ENCODE measurements at regions not wholly inside any gene's neighbourhood (a gene's known extent, or its start where the extent isn't known, plus 50 kb on each side); places are given as distances from the start of the nearest gene placed in this dataset.

DNA sequence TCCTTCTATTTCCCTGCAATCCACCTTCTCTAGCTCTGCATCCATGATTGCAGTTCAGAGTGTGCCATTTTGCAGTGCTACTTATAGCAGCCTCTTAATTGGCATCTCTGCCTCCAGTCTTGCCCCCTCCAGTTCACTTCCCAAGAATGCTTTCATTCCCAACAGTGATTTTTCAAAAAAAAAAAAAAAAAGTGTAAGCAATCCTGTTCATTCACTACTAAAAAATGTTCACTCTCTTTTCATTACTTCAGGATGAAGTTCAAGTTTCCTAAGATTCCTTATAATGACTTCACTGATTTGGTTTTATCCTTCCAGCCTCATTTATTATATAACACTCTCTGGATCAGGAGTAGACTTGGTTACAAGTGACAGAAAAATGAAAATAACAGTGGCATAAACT, 124.7 kb upstream of the LNX1 start:
- Mint-ChIP-seq H3K27me3 (peaks cover 0 to 10% of the 10 kb centered on the region in 2 donors), H3K9me3 (no peaks in the 10 kb centered on the region), H3K4me3 (no peak overlapping the region), H3K4me1 (ENCODE audit: low read depth in 2 of 2) (no peaks in the 10 kb centered on the region), H3K27ac (no peak overlapping the region), H3K36me3 (ENCODE audit: insufficient read depth) (no peaks in the 10 kb centered on the region)
- no peak for ATAC-seq (replicated peaks)
- no peak for DNase-seq

DNA sequence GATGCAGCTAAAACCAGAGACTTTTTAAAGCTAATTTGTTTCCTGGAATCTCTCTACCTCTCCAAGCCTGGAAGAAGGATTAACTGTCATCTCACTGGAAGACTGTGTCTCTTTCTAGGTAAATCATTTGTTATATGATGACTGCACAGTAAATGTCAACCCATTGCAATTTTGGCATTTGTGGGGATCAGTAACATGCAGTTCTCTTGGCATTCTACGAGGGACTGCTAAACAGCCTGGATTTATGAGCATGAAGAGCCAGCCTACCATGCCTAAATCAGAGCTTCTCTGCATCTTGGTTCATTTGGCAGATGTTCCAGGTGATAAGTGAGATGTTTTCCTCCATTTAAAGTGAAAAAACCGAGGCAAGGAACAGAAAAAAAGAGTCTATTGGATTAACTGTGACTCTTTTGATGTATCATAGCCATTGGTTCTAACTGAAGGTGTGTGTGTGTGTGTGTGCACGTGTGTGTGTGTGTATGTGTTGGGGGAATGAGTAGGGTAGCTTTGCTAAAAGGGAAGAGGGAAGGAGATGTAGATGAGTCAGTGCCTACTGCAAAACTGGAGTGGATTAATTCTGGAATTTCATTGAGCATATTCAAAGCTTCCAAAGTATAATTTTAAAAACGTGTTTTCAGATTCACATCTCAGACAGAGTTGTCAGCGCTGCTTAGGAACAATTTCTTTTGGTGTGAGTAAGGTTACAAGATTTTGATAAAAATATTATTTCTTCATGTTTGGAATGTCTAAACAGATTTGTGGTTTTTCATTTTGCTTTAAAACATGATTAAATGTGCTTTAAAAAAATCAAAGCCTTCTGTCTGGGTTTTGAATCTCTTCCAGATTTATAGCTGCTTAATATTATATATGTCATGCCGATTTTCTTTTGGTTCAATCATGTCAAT, 123.2 kb upstream of the LNX1 start:
- no peak for ATAC-seq (replicated peaks)
- Mint-ChIP-seq H3K27me3 (no peaks in the 10 kb centered on the region), H3K9me3 (no peaks in the 10 kb centered on the region), H3K27ac (no peak overlapping the region), H3K4me3 (no peak overlapping the region), H3K36me3 (ENCODE audit: insufficient read depth) (no peaks in the 10 kb centered on the region), H3K4me1 (ENCODE audit: low read depth in 2 of 2) (no peaks in the 10 kb centered on the region)
- DNase-seq = no peak

DNA sequence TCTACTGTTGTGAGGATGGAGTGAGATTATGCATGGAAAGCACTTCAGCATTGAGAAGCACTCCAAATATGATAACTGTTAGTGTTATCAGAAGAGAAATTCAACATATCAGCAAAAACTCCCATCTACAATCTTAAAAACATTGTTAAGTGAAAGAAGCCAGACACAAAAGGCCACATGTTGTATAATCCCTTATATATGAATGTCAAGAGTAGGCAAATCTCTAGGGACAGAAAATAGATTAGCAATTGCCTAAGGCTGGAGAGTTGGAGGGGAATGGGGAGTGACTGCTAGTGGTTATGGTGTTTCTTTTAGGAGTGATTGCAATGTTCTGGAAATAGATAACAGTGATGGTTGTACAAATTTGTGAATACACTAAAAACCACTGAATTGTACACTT, 122.5 kb upstream of the LNX1 start:
- Mint-ChIP-seq H3K27me3 (no peaks in the 10 kb centered on the region), H3K4me3 (no peak overlapping the region), H3K4me1 (ENCODE audit: low read depth in 2 of 2) (no peaks in the 10 kb centered on the region), H3K36me3 (ENCODE audit: insufficient read depth) (no peaks in the 10 kb centered on the region), H3K27ac (no peak overlapping the region), H3K9me3 (no peaks in the 10 kb centered on the region)
- ATAC-seq (replicated peaks) (no peak), DNase-seq (no peak)

DNA sequence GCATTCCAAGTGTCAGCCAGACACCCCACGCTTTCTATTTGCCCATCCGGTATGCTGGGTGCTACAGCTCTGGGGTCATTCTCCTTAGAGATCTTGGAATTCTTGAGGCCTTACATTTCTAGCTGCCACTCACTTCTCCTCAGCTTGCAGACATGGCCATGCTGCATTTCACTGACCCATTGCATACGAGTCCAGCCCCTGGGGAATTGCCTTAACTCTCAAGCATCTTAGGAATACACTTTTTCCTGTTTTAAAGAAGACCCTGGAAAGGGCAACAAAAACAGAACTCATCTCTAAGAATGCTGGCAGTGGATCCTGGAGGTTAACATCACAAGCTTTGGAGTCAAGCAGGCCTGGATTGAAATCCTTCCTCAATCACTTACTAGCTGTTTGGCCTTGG, 122.0 kb upstream of the LNX1 start:
- no peaks in the 10 kb centered on the region for H3K9me3 Mint-ChIP-seq
- peaks cover 0 to 4% of the 10 kb centered on the region in 2 donors for H3K27me3 Mint-ChIP-seq
- ATAC-seq (replicated peaks) (no peak), DNase-seq (no peak)
- no peaks in the 10 kb centered on the region for H3K36me3 Mint-ChIP-seq (ENCODE audit: insufficient read depth)
- no peaks in the 10 kb centered on the region for H3K4me1 Mint-ChIP-seq (ENCODE audit: low read depth in 2 of 2)
- H3K27ac Mint-ChIP-seq = no peak overlapping the region
- no peak overlapping the region for H3K4me3 Mint-ChIP-seq

DNA sequence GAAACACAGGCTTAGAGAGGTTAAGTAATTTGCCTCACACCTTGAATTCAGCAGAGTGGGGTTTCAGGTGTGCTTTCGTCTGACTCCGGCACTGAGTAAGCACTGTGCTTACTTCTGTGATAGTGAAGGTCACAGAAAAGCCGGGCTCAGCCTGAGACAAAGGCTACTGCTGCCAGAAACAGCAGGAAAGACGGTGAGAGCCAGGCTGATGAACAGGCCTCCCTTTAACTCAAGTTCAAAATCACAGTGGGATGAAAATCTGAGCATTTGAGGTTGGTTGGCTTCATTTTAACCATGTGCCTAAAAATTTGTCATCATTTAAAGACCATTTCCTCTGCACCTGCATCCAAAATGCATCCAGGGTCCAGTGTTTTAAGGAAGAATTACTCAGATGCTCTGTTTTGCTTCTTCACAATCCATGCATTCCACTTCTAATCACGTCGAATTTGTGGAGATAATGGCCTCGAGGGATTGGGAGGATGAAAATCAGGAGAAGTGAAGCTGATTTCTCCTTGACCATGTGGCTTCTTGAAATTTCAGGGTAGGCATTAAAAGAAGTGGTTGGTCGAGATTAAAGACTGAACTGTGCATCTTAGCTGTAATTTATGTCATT, 121.2 kb upstream of the LNX1 start:
- ATAC-seq (replicated peaks) = no peak
- no peaks in the 10 kb centered on the region for H3K36me3 Mint-ChIP-seq (ENCODE audit: insufficient read depth)
- peaks cover 0 to 9% of the 10 kb centered on the region in 2 donors for H3K27me3 Mint-ChIP-seq
- no peak overlapping the region for H3K27ac Mint-ChIP-seq
- DNase-seq = no peak
- H3K9me3 Mint-ChIP-seq = no peaks in the 10 kb centered on the region
- H3K4me1 Mint-ChIP-seq (ENCODE audit: low read depth in 2 of 2) = no peaks in the 10 kb centered on the region
- H3K4me3 Mint-ChIP-seq = no peak overlapping the region

DNA sequence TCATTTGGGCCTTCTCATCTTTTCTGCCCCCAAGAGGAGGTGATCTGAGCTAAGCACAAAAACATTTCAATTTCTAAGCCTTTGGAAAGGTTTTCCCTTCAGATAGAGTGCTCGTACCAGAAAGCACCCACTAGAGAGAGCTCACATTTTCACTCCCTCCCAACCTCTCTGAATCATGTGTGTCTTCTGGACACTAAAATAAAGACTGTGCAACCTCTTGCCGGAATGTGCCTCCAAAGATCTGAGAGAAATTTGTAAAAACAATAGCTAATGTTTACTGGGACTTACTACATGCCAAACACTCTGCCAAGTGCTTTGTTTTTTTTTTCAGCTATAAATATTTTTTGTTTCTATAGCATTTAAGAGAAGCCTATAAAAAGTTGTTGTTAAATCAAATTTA, 120.6 kb upstream of the LNX1 start:
- no peak overlapping the region for H3K27ac Mint-ChIP-seq
- no peaks in the 10 kb centered on the region for H3K36me3 Mint-ChIP-seq (ENCODE audit: insufficient read depth)
- no peak overlapping the region for H3K4me3 Mint-ChIP-seq
- H3K27me3 Mint-ChIP-seq = peaks cover 0 to 9% of the 10 kb centered on the region in 2 donors
- no peaks in the 10 kb centered on the region for H3K4me1 Mint-ChIP-seq (ENCODE audit: low read depth in 2 of 2)
- DNase-seq (no peak), ATAC-seq (replicated peaks) (no peak)
- H3K9me3 Mint-ChIP-seq = no peaks in the 10 kb centered on the region

DNA sequence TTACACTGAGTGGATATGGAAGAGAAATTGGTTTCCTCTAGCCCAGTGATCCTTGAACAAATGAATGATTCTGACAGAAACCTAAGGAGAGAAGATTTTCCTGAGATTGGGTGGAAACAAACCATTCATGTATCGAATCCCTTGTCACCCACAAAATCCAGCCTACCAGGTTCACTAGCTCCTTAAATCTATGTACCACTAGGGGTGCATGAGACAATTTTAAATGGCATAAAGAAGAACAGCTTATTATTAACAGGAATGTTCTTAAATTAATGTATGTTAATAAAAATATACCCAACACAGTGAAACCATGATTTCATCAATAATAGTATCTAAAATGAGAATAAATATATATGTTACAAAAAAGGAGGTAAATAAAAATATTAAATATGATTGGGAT, 118.4 kb upstream of the LNX1 start:
- H3K9me3 Mint-ChIP-seq = no peaks in the 10 kb centered on the region
- H3K36me3 Mint-ChIP-seq (ENCODE audit: insufficient read depth) = no peaks in the 10 kb centered on the region
- H3K4me3 Mint-ChIP-seq = no peak overlapping the region
- H3K4me1 Mint-ChIP-seq (ENCODE audit: low read depth in 2 of 2) = no peaks in the 10 kb centered on the region
- ATAC-seq (replicated peaks) = no peak
- peaks cover 0 to 17% of the 10 kb centered on the region in 2 donors for H3K27me3 Mint-ChIP-seq
- DNase-seq = no peak
- H3K27ac Mint-ChIP-seq = no peak overlapping the region

DNA sequence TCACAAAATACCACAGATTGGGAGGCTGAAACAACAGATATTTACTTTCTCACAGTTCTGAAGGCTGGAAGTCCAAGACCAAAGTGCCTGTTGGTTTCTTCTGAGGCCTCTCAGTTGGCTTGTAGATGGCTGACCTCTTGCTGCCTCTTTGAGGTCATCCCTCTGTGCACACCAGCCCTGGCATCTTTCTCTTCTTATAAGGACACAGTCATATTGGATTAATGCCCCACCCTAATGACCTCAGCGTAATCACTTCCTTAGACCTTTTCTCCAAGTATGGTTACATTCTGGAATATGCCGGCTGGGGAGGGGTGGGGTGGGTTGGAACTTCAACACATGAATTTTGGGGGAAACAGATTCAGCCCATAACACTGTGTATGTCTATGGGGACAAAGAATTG, 116.2 kb upstream of the LNX1 start:
- Mint-ChIP-seq H3K9me3 (no peaks in the 10 kb centered on the region), H3K4me3 (no peak overlapping the region), H3K27ac (no peak overlapping the region), H3K4me1 (ENCODE audit: low read depth in 2 of 2) (peaks cover 6 to 7% of the 10 kb centered on the region in 2 donors), H3K27me3 (peaks cover 9 to 25% of the 10 kb centered on the region in 2 donors), H3K36me3 (ENCODE audit: insufficient read depth) (no peaks in the 10 kb centered on the region)
- DNase-seq (no peak), ATAC-seq (replicated peaks) (no peak)

DNA sequence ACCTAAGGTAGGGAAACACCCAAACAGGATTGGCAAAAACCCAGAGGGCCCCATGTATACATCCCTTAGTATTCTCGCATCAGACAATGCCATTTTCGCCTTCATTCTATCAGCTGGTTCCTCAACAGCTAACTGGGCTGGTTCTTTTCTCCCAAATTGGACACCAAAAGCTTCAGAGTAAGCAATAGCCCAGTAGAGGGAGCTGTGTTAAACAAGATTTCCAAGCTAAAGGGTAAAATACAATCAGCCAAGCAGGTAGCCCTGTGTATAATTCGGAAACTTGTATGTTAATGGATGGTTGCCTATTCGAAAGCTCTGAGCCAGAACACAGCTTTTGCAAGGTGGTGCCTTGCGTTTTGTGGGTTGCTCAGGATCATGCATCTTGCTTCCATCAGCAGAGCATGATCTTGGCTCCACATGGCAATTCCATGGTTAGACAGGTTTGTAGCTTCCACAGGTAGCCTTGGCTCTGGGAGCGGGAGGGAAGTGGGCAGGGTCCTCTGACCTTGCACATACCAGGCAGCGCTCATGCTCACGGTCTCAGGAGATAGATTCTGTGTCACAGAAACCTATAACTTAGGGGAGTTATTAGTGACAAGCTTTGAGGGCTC, 115.2 kb upstream of the LNX1 start:
- Mint-ChIP-seq H3K9me3 (no peaks in the 10 kb centered on the region), H3K36me3 (ENCODE audit: insufficient read depth) (no peaks in the 10 kb centered on the region), H3K27me3 (peaks cover 9 to 27% of the 10 kb centered on the region in 2 donors), H3K27ac (no peak overlapping the region), H3K4me1 (ENCODE audit: low read depth in 2 of 2) (peaks cover 6 to 7% of the 10 kb centered on the region in 2 donors), H3K4me3 (no peak overlapping the region)
- no peak for DNase-seq
- no peak for ATAC-seq (replicated peaks)

DNA sequence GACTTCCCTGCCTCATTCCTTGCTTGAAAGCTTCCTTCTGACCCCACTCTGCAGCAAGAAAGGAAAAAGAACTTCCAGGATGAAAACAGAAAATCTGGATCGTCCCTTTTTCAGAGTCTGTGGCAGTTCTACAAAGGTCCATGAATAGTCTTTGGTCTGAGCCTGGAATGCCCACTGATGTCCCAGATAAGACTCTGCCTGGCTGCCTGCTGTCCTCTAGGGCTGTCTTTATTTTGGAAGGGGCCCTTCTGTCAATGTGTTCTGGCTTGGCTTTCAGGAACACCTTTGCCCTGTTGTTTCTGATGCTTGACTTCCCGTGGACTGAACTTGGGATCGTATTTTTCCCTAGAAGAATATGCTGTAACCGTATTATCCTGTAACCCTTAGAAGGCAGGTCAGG, 114.7 kb upstream of the LNX1 start:
- Mint-ChIP-seq H3K36me3 (ENCODE audit: insufficient read depth) (no peaks in the 10 kb centered on the region), H3K9me3 (no peaks in the 10 kb centered on the region), H3K4me3 (no peak overlapping the region), H3K27me3 (peaks cover 14 to 32% of the 10 kb centered on the region in 2 donors), H3K4me1 (ENCODE audit: low read depth in 2 of 2) (peaks cover 6 to 7% of the 10 kb centered on the region in 2 donors), H3K27ac (no peak overlapping the region)
- DNase-seq (no peak), ATAC-seq (replicated peaks) (no peak)

DNA sequence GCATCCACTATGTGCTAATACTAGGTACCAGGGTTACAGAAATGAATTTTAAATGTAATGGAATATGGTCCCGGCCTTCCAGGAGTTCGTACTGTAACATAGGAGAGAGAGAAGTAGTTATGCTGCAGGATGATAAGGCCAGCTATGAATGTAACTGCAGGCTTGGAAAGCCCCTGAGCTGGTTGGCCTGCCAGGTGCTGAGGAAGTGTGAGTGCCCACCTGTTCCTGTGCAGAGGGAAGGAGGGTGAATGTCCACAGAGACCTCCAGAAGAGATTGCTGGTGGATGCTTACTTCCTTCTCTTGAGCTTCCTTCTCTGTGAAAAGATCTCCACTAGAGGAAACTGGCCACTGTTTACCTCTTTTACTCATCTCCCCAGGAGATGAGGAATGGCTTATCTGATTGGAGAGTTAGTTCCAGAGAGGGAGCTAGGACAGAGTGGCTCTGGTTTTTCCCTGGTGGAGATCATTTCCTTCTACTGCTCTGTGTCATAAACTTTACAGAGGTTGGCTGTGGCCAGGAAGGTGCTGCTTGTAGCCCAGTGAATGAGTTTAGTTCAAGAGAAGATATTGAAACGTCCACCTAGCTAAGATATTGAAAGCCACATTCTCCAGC, 114.0 kb upstream of the LNX1 start:
- peaks cover 6 to 7% of the 10 kb centered on the region in 2 donors for H3K4me1 Mint-ChIP-seq (ENCODE audit: low read depth in 2 of 2)
- H3K27ac Mint-ChIP-seq = no peak overlapping the region
- peaks cover 19 to 39% of the 10 kb centered on the region in 2 donors for H3K27me3 Mint-ChIP-seq
- DNase-seq (no peak), ATAC-seq (replicated peaks) (no peak)
- no peaks in the 10 kb centered on the region for H3K36me3 Mint-ChIP-seq (ENCODE audit: insufficient read depth)
- H3K9me3 Mint-ChIP-seq = no peaks in the 10 kb centered on the region
- H3K4me3 Mint-ChIP-seq = no peak overlapping the region

DNA sequence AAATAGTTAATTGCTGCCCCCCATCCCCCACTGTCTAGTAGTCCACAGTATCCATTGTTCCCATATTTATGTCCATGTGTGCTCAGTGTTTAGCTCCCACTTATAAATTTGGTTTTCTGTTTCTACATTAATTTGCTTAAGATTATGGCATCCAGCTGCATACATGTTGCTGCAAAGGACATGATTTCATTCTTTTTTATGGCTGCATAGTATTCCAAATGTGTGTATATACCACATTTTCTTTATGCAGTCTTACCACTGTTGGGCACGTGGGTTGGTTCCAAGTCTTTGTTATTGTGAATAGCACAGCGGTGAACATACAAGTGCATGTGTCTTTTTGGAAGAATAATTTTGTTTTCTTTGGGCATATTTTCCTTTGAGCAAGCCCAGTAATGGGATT, 113.0 kb upstream of the LNX1 start:
- Mint-ChIP-seq H3K4me3 (no peak overlapping the region), H3K27ac (no peak overlapping the region), H3K36me3 (ENCODE audit: insufficient read depth) (no peaks in the 10 kb centered on the region), H3K9me3 (no peaks in the 10 kb centered on the region), H3K27me3 (peaks cover 19 to 43% of the 10 kb centered on the region in 2 donors), H3K4me1 (ENCODE audit: low read depth in 2 of 2) (peaks cover 6 to 7% of the 10 kb centered on the region in 2 donors)
- ATAC-seq (replicated peaks) (no peak), DNase-seq (no peak)

DNA sequence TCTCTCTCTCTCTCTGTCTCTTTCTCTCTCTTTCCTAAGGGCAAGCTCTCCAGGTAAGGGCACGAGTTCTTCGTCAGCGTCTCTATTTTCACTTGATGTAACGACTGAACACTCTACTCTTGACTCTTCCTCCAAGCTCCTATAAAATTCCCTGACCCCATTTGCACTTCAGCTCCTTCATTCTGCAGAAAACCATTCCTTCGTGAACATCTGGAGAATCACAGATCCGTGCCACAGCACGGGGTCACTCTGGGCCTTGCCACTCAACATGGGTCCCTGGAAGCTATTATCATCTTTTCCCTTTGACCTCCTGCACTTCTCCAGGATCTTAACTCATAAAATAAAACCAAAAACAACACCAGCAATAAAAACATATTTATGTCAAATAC, 112.0 kb upstream of the LNX1 start:
- Mint-ChIP-seq H3K4me3 (peak overlapping the region in 1 of 2 donors; percentile 62), H3K36me3 (ENCODE audit: insufficient read depth) (no peaks in the 10 kb centered on the region), H3K27ac (no peak overlapping the region), H3K4me1 (ENCODE audit: low read depth in 2 of 2) (peaks cover 6 to 7% of the 10 kb centered on the region in 2 donors), H3K9me3 (no peaks in the 10 kb centered on the region), H3K27me3 (peaks cover 19 to 39% of the 10 kb centered on the region in 2 donors)
- no peak for ATAC-seq (replicated peaks)
- no peak for DNase-seq

Measured in effector memory CD8-positive, alpha-beta T cell (primary cell).